H54 (cell line): ENCODE measurements at regions not wholly inside any gene's neighbourhood (a gene's known extent, or its start where the extent isn't known, plus 50 kb on each side); places are given as distances from the start of the nearest gene placed in this dataset.
A peak's percentile ranks its signal among the peaks of the same experiment; 100 is the strongest.
"Not testable (repeated sequence)": the region's sequence is repeated elsewhere in the genome, so short reads cannot be mapped to it uniquely, and the experiment has no call there.

ENCODE experiments used
- DNase-seq: peaks from one replicate; pipeline ENCODE4 v3.0.0; 2011; ENCODE audit warnings: low spot score, mixed read lengths; ENCODE audit not compliant: insufficient read length
- FAIRE-seq: peaks from 3 replicates; lab custom pipeline; 2011; peaks lifted over from hg19 to GRCh38; lab: Jason Lieb, UNC
- POLR2A ChIP-seq: IDR thresholded peaks from 2 replicates; pipeline ENCODE4 v1.6.1; 2011; ENCODE audit warnings: low read depth, mild to moderate bottlenecking, low read length

DNA sequence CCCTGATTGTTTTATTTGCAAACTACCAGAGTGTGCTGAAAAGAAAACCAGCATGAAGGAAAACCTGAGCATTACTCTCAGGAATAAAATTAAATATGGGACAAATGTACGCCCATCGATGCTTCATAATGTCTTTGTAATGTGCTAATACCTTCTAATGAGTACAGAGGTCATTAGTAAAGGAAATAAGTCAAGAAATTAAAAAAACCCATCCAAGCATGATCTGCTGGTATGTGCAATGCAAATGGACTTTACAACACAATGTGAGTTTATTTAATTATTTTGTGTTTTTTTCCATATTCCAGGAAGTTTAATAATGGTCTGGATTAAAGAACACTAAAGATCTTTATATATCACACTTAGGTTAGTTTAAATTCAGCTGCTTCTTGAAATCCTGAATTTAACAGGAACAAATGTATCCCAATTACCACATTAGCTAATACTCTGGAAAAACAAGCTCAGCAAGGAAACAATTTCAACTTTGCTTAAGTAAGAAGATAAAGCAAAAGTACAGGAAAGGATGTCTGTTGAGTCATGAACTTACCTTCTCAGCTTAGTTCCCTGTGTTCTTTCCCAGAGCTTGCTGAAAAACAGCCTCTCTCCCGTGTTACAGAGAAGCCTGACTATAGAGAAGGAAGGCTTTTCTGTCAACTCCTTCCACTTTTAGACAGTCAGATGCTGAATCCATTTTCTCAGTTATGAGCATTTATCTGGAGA, 179.3 kb upstream of the TMEM260 start:
- no peak for TF ChIP-seq POLR2A
- FAIRE-seq = no peak

DNA sequence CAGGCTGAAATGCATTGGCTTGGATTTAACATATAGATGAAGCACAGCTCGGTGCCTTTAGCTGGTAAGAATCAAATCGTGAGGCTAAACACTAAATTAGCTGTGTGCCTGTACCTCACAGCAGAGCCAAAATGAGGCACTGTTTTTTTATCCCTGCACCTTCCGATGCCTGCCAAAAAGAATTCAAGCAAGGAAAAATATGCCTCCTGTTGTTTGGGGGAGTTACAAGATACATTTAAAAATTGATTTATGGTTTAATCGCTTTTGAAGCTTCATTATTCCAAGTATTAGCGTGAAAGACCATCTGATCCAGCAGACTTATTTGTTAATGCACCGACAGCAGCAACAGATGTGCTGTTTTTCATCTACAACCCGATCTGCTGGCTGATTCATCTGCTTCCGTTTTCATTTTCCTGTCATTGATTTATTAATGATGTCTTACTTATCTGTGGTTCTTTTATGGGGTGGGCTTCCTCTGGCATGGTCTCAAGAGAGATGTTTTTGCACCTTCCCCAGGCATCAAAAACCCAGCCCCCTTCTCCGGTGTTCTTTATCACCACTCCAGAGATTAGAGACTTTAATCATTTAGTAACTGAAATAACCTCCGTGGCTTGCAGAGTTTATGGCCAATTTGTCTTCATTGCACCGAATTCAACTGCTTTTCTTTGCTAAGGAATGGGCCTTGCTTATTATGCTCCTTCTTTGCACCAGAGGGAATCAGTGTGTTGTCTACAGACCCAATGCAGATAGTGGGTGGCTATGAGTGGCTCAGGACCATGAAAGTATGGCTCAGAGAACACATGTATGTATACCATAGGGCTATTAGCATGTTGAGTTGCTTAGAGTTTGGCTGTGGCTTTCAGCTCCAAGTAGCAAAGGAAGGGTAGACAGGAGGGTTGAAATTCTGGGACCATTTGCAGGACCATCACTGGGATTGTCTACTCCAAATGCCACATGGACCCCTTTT, 166.8 kb upstream of the TMEM260 start:
- TF ChIP-seq POLR2A = no peak
- FAIRE-seq = no peak
- no peak for DNase-seq

More for the DNA sequence above, 179.3 kb upstream of the TMEM260 start:
- DNase-seq = no peak

DNA sequence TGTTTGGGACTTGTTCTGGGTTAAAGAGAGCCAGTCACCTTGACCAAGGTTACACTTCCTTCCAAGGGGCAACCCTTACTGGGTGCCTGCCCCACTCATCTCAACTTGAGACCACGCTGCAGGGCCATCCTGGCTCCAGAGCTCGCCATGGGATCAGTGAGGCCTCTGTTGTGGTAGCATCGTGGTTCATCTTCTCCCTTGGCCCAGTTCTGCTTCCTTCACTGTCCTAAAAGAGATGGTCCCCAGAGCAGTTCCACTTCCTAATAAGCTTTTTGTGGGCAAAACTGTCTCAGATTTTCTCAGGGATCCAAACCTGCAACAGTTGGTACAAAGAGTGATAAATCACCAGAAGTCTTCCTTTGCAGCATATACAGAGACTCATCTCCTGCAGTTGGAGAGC, 165.9 kb upstream of the TMEM260 start:
- FAIRE-seq = no peak
- TF ChIP-seq POLR2A = no peak

DNA sequence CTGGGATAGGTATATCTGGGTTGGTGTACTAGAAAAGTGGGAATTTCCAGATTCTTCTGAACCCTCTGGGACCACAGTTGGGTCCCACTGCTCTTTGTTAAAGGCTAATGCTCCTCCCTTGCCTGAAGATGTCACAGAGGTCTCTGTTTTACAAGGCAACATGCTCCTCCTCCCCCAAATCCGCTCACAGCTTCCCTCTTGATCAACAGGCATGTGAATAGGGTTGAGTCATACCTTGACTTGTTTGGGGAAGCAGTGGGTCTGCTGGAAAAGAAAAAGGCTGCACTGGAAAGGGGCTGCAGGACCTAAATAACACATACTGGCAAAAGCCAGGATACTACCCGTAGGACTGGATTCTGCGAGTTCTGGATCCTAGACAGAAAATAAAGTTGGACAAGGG, 165.4 kb upstream of the TMEM260 start:
- DNase-seq (no peak), FAIRE-seq (no peak)
- TF ChIP-seq POLR2A = no peak

More for the DNA sequence above, 165.9 kb upstream of the TMEM260 start:
- no peak for DNase-seq

DNA sequence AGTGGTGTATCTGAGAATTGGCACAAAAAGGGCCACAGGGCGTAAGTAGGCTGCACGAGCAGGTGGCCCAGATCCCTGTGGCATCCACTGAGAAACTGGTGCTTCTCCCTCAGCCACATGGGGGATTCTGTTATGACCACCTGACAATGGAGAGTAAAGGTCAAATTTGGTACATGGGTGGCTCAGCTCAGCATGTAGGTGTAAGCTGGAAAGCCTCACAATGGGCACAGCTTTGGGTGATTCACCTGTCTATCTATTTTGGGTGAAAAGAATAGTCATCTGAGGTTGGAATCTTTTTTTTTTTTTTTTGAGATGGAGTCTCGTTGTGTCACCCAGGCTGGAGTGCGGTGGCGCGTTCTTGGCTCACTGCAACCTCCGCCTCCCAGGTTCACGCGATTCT, 163.4 kb upstream of the TMEM260 start:
- FAIRE-seq (no peak), DNase-seq (no peak)
- TF ChIP-seq POLR2A = no peak

DNA sequence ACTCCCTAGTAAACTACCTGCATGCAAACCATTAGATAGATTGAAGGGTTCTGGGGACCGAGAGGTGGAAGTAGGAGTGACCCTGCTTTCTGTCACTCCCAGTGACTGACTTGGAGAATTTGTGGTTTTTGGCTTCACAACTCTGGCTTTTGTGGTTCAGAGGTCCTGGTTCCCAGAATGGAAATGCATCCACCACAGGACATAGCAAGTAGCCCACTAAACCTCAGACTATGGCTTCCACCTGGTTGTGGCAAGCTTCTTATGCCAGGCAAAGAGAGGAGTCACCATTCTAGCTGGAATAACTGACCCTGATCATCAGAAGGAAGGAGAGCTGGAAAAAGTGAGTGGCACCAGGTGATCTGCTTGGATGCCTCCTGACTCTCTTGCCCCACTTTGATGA, 162.4 kb upstream of the TMEM260 start:
- FAIRE-seq (no peak), DNase-seq (no peak)
- TF ChIP-seq POLR2A = no peak

DNA sequence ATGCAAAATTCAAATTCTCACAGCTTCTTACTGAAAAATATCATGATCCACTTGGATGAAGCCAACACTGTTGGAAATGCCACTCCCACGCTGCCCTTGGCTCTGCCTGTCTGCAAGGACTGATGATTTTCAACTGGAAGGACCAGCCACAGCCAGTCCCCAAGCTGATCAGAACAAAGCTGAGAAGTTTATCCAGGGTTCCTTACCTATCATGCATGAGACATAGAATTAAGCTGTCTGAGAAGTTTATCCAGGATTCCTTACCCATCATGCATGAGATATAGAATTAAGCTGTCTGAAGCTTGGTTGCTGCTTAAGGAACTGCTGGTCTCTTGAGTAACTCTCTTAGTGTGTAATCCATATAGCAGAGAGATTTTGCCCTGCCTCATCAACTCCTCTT, 159.8 kb upstream of the TMEM260 start:
- TF ChIP-seq POLR2A = no peak
- no peak for FAIRE-seq
- no peak for DNase-seq

DNA sequence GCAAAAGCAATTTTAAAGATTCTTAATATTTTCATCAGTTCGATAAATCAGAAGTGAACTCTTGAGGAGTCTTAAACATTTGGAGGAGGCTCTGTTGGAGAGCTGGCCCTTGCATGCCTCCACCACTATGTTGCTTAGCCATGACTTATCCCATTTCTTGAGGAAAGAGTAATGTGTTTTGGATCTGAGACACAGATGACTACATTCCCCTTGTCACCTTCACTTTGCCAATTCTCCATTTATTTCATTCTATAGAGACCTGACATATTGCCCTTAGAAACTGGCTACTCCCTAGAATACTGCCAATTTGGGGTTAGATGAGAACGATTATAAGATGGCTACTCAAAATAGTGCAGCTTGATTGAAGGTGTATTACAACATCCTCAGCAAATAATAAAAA, 157.4 kb upstream of the TMEM260 start:
- FAIRE-seq = no peak
- no peak for DNase-seq
- no peak for TF ChIP-seq POLR2A

DNA sequence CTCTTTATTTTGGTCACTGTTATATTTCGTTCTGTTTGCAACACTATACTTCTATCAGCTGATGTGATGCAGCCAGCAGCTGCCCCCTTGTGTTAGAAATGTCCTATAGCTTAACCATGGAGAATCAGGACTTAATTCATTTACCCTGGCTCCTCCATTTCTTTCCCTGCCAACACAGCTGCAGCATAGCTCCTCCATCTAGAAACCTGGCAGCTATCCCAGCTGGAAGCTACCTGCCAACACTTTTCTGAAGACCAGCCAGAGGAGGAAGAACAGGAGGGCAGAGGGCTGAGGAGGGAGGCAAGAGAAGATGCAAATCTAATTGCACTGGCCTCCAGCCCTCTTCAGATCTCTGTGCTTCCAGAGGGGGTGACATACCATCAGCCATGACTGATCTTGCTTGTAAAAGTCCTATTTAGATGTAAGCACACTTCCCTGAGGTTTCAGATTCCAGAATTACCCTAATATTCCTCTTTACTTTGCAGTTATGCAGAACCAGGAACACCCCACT, 156.8 kb upstream of the TMEM260 start:
- TF ChIP-seq POLR2A = no peak
- DNase-seq = peak; percentile 6
- no peak for FAIRE-seq

DNA sequence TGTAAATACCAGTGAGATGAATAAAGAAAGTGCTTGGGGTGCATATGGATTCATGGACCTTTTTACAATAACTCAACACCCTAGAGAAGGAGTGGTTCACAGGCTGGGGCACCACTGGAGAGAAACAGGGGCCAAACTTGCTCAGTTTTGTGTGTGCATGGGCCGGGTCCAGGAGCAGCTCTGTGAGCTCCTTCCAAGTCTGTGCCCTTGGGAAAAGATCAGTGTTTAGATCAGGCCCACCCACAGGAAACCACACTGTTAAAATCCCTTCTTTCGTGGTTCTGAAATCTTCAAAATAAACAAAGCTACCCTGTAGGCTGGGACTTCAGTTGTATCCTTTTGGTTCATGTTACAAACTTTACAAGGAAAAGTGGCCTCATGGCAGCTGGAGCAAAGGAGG, 156.1 kb upstream of the TMEM260 start:
- no peak for DNase-seq
- no peak for FAIRE-seq
- no peak for TF ChIP-seq POLR2A

DNA sequence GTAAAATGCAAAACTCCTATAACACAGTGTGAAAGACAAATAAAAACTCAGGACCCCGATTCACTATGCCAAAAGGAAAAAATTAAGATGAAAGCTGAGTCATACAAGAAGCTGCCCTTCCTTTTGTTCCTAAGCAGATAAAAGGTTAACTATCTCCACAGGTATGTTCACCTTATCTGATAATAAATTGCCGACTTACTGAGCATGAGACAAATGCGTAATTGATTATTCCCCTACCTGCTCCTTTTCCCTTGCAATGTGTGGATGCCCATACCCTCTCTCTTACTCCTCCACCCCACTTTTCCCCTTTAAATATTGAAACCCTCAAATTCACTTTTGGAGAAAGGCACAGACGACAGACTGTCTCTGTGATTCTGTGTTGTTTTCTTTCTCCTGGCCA, 148.6 kb upstream of the TMEM260 start:
- FAIRE-seq = no peak
- no peak for TF ChIP-seq POLR2A
- no peak for DNase-seq

DNA sequence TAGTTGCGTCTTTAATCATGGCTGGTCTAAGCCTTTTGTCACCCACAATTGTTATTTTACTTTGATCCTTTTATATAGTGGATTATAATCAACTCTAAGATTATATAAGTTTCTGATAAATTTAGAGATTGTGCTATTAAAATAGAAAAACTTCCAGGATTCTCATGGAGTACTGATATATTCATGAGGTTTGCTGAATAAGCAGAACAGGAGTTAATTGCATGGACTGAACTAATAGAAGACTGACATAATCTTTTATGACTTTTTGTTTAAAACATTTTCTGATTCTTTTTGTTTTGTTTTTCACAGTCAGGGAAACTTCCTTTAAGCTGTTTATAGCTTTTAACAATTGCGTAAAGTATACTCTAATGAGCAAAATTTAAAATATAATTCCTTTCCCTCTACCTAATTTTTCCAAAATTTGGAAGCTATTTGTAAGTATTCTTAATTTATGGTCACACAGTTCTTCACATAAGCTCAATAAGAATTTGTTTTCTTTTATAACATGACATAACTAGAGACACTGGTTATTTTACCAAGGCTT, 129.9 kb upstream of the TMEM260 start:
- DNase-seq (no peak), FAIRE-seq (no peak)
- TF ChIP-seq POLR2A = no peak

DNA sequence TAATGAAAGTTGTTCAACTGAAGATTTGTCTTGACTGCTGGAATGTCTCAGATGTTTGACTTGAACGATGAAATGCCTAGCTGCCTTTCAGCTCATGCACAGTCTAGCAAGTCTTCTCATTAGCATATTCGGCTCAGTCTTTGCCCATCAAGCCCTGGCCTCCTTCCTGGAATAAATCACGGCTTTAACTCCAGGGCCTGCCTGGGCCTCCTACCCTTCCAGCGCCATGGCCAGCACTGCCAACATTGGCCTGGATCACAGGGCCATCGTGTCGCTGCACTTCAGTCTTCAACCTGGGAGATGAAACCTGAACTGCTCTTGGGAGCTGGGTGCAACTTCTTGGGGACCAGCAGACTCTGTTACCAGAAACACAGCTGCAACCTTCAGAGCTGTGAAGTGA, 126.7 kb upstream of the TMEM260 start:
- FAIRE-seq = no peak
- TF ChIP-seq POLR2A = no peak

DNA sequence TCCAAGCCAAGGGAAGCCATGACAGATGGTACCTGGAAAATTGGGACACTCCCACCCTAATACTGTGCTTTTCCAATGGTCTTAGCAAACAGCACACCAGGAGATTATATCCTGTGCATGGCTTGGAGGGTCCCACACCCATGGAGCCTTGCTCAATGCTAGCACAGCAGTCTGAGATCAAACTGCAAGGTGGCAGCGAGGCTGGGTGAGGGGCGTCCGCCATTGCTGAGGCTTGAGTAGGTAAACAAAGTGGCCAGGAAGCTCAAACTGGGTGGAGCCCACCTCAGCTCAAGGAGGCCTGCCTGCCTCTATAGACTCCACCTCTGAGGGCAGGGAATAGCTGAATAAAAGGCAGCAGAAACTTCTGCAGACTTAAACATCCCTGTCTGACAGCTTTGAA, 124.9 kb upstream of the TMEM260 start:
- DNase-seq, FAIRE-seq: not testable (repeated sequence)

More for the DNA sequence above, 126.7 kb upstream of the TMEM260 start:
- DNase-seq = no peak
